Caco-2 (cell line): ENCODE measurements at regions not wholly inside any gene's neighbourhood (a gene's known extent, or its start where the extent isn't known, plus 50 kb on each side); places are given as distances from the start of the nearest gene placed in this dataset.

Experiments
- BruUV-seq: library from RNA; stranded (reverse); fragments of 400-500 nt; replicated peaks from 2 replicates; lab custom pipeline; 2021; lab: Mats Ljungman, UMichigan
- CTCF ChIA-PET: fragments of 300-600 bp; sonication (Branson Sonifier 250); formaldehyde crosslinking; loops from one replicate; lab custom pipeline; 2022; ENCODE audit warnings: antibody characterized with exemption; lab: Charles Lee
- POLR2A ChIA-PET: fragments of 300-600 bp; sonication (Branson Sonifier 250); formaldehyde crosslinking; loops from one replicate; lab custom pipeline; 2022; ENCODE audit warnings: antibody characterized with exemption; lab: Charles Lee
- DNase-seq, 2 experiments: peaks; one replicate each; pipeline versions ENCODE4 v3.0.0 to v3.0.0-alpha.2; 2020 to 2022
- H3K27me3 ChIP-seq: replicated peaks from 2 replicates; pipeline ENCODE4 v1.6.0; 2011; ENCODE audit warnings: low read length; ENCODE audit not compliant: control insufficient read depth, insufficient read depth
- H3K36me3 ChIP-seq: 2 replicates; pipeline ENCODE4 v1.5.1; 2011; ENCODE audit warnings: low read length; ENCODE audit not compliant: control insufficient read depth, insufficient read depth
- H3K4me1 ChIP-seq: fragments of 250-450 bp; sonication (Bioruptor Pico); 2 replicates; pipeline ENCODE4 v1.5.1; 2020; ENCODE audit warnings: mild to moderate bottlenecking
- H3K4me3 ChIP-seq: 2 replicates; pipeline ENCODE4 v1.5.1; 2011; ENCODE audit warnings: low read depth, mild to moderate bottlenecking, control low read depth, low read length
- H3K9me3 ChIP-seq: fragments of 250-450 bp; sonication (Bioruptor Pico); 2 replicates; pipeline ENCODE4 v1.5.1; 2020; ENCODE audit warnings: mild to moderate bottlenecking, moderate library complexity
- H3K27ac Mint-ChIP-seq: one replicate; pipeline ENCODE4 v1.8.0; 2022; ENCODE audit warnings: mixed read lengths; ENCODE audit not compliant: unreplicated experiment
- H3K27me3 Mint-ChIP-seq: one replicate; pipeline ENCODE4 v1.8.0; 2022; ENCODE audit warnings: mixed read lengths; ENCODE audit not compliant: insufficient read depth, unreplicated experiment
- H3K36me3 Mint-ChIP-seq: one replicate; pipeline ENCODE4 v1.8.0; 2022; ENCODE audit warnings: mild to moderate bottlenecking, mixed read lengths; ENCODE audit not compliant: insufficient read depth, unreplicated experiment
- H3K4me1 Mint-ChIP-seq: one replicate; pipeline ENCODE4 v1.8.0; 2022; ENCODE audit warnings: low read depth, mixed read lengths; ENCODE audit not compliant: unreplicated experiment
- H3K4me3 Mint-ChIP-seq: one replicate; pipeline ENCODE4 v1.8.0; 2022; ENCODE audit warnings: mild to moderate bottlenecking, moderate library complexity, mixed read lengths; ENCODE audit not compliant: unreplicated experiment
- H3K9me3 Mint-ChIP-seq: one replicate; pipeline ENCODE4 v1.8.0; 2022; ENCODE audit warnings: mixed read lengths; ENCODE audit not compliant: unreplicated experiment
- intact Hi-C: fragments of 100-400 bp; cut with micrococcal nuclease; formaldehyde crosslinking; loops from one replicate; pipeline ENCODE4 v1.10.0; 2022; ENCODE audit not compliant: unreplicated experiment
- TF ChIP-seq, protein P1 (sequence below), 2 experiments: fragments of 200-600 bp in 1 of 2; IDR thresholded peaks; 1 replicate in 1 of 2; 2 replicates in 1 of 2; pipeline versions ENCODE4 v1.5.1 to v1.8.0; 2011 to 2022; ENCODE audit warnings: antibody characterized with exemption in 1 of 2, control low read depth in 1 of 2, inconsistent platforms in 1 of 2, low read depth in 1 of 2, low read length in 1 of 2, mild to moderate bottlenecking in 1 of 2, moderate library complexity in 1 of 2; ENCODE audit not compliant: insufficient read depth in 1 of 2, severe bottlenecking in 1 of 2, unreplicated experiment in 1 of 2

- peaks cover 5% of the 10 kb centered on the region for H3K4me1 Mint-ChIP-seq
- no peak for DNase-seq
- H3K27ac Mint-ChIP-seq: no peak overlapping the region
- peaks cover 22% of the 10 kb centered on the region for H3K9me3 Mint-ChIP-seq
- no peaks in the 10 kb centered on the region for H3K9me3 ChIP-seq
- ChIA-PET CTCF (no interaction called here), POLR2A (no interaction called here)
- H3K36me3 ChIP-seq: no peaks in the 10 kb centered on the region
- BruUV-seq: no TSS peak
- H3K27me3 Mint-ChIP-seq: no peaks in the 10 kb centered on the region
- TF ChIP-seq, protein P1, sequence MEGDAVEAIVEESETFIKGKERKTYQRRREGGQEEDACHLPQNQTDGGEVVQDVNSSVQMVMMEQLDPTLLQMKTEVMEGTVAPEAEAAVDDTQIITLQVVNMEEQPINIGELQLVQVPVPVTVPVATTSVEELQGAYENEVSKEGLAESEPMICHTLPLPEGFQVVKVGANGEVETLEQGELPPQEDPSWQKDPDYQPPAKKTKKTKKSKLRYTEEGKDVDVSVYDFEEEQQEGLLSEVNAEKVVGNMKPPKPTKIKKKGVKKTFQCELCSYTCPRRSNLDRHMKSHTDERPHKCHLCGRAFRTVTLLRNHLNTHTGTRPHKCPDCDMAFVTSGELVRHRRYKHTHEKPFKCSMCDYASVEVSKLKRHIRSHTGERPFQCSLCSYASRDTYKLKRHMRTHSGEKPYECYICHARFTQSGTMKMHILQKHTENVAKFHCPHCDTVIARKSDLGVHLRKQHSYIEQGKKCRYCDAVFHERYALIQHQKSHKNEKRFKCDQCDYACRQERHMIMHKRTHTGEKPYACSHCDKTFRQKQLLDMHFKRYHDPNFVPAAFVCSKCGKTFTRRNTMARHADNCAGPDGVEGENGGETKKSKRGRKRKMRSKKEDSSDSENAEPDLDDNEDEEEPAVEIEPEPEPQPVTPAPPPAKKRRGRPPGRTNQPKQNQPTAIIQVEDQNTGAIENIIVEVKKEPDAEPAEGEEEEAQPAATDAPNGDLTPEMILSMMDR (IDR thresholded peaks at IDR 0.05; ENCODE audit: insufficient read depth in 1 of 2, low read depth in 1 of 2, low read length in 1 of 2, severe bottlenecking in 1 of 2, unreplicated experiment in 1 of 2): no peak
- no peaks in the 10 kb centered on the region for H3K27me3 ChIP-seq
- no peak overlapping the region for H3K4me3 Mint-ChIP-seq
- H3K4me1 ChIP-seq: no peaks in the 10 kb centered on the region
- intact Hi-C loops: no loop called here
- no peak overlapping the region for H3K4me3 ChIP-seq
- H3K36me3 Mint-ChIP-seq: no peaks in the 10 kb centered on the region
Observed at GRCh38 chr1:219544163-219544846, 68.6 kb downstream of the ZC3H11B start.

GRCh38 chr1:219542828-219543518 is 69.9 kb downstream of the ZC3H11B start:
- ChIA-PET POLR2A (no interaction called here), CTCF (no interaction called here)
- Histone ChIP-seq H3K27me3 (no peaks in the 10 kb centered on the region), H3K4me3 (no peak overlapping the region), H3K4me1 (no peaks in the 10 kb centered on the region), H3K36me3 (no peaks in the 10 kb centered on the region), H3K9me3 (no peaks in the 10 kb centered on the region)
- Mint-ChIP-seq H3K36me3 (no peaks in the 10 kb centered on the region), H3K4me1 (peaks cover 5% of the 10 kb centered on the region), H3K9me3 (peaks cover 21% of the 10 kb centered on the region), H3K27me3 (no peaks in the 10 kb centered on the region), H3K27ac (no peak overlapping the region), H3K4me3 (no peak overlapping the region)
- intact Hi-C loops: no loop called here
- TF ChIP-seq, protein P1 (IDR thresholded peaks at IDR 0.05; ENCODE audit: insufficient read depth in 1 of 2, low read depth in 1 of 2, low read length in 1 of 2, severe bottlenecking in 1 of 2, unreplicated experiment in 1 of 2): no peak
- BruUV-seq: no TSS peak
- no peak for DNase-seq

DNA sequence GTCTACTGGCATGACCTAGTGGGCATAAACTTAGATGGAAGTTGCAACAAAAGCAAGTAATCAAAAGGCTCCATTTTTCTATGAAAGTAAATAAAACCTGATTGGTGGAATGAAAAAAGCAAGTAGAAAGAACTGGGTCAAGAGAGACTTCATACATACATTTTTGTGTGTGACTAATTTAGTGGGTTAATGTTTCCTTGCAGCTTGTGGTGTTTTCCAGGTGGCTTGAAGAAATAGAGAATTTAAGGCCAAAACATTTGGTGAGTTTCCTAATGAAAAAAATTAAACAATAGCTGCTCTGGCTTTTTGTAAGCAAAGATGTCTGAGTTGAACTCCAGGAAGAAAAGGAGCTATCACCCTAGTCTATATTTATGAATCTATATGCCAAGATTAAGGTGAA is 71.0 kb downstream of the ZC3H11B start:
- Histone ChIP-seq H3K4me3 (no peak overlapping the region), H3K27me3 (no peaks in the 10 kb centered on the region), H3K36me3 (no peaks in the 10 kb centered on the region), H3K9me3 (no peaks in the 10 kb centered on the region), H3K4me1 (peaks cover 6% of the 10 kb centered on the region; the same call in 1 of the 2 replicates)
- no peaks in the 10 kb centered on the region for H3K27me3 Mint-ChIP-seq
- ChIA-PET POLR2A (no interaction called here), CTCF (no interaction called here)
- H3K4me3 Mint-ChIP-seq: no peak overlapping the region
- no peak overlapping the region for H3K27ac Mint-ChIP-seq
- BruUV-seq: no TSS peak
- peaks cover 5% of the 10 kb centered on the region for H3K4me1 Mint-ChIP-seq
- H3K36me3 Mint-ChIP-seq: no peaks in the 10 kb centered on the region
- intact Hi-C loops: no loop called here
- DNase-seq: no peak
- TF ChIP-seq, protein P1 (IDR thresholded peaks at IDR 0.05; ENCODE audit: insufficient read depth in 1 of 2, low read depth in 1 of 2, low read length in 1 of 2, severe bottlenecking in 1 of 2, unreplicated experiment in 1 of 2): no peak
- H3K9me3 Mint-ChIP-seq: peaks cover 12% of the 10 kb centered on the region
